GM04504 (cell line): ENCODE measurements at regions not wholly inside any gene's neighbourhood (a gene's known extent, or its start where the extent isn't known, plus 50 kb on each side); places are given as distances from the start of the nearest gene placed in this dataset.

Experiments used
- DNase-seq: peaks from one replicate; pipeline ENCODE4 v3.0.0-alpha.2; 2012; ENCODE audit warnings: low read depth

- DNase-seq = no peak
Measured at GRCh38 chr18:55780586-55781071, 192.6 kb upstream of the TCF4 start.

GRCh38 chr18:55779691-55780585 is 191.9 kb upstream of the TCF4 start:
- DNase-seq = no peak

GRCh38 chr18:55778788-55779690 is 191.0 kb upstream of the TCF4 start:
- DNase-seq = no peak

GRCh38 chr18:55777666-55778304 is 189.8 kb upstream of the TCF4 start:
- DNase-seq = no peak

GRCh38 chr18:55775972-55776371 is 188.0 kb upstream of the TCF4 start:
- no peak for DNase-seq

- DNase-seq = no peak
Measured at GRCh38 chr18:55774505-55774904, 186.5 kb upstream of the TCF4 start.

GRCh38 chr18:55768255-55768654 is 180.3 kb upstream of the TCF4 start:
- DNase-seq = no peak

GRCh38 chr18:55764386-55764785 is 176.4 kb upstream of the TCF4 start:
- no peak for DNase-seq

- no peak for DNase-seq
Measured at GRCh38 chr18:55763805-55764204, 175.8 kb upstream of the TCF4 start.

GRCh38 chr18:55763298-55763697 is 175.3 kb upstream of the TCF4 start:
- DNase-seq = no peak

GRCh38 chr18:55762424-55762823 is 174.4 kb upstream of the TCF4 start:
- no peak for DNase-seq

GRCh38 chr18:55753643-55754263 is 165.8 kb upstream of the TCF4 start:
- no peak for DNase-seq

GRCh38 chr18:55751476-55751875 is 163.5 kb upstream of the TCF4 start:
- DNase-seq = no peak

- no peak for DNase-seq
Measured at GRCh38 chr18:55748227-55748738, 160.3 kb upstream of the TCF4 start.

- DNase-seq = peak; percentile 38
Measured at GRCh38 chr18:55744206-55744605, 156.2 kb upstream of the TCF4 start.

GRCh38 chr18:55743736-55744135 is 155.7 kb upstream of the TCF4 start:
- DNase-seq = no peak

- DNase-seq = no peak
Measured at GRCh38 chr18:55743133-55743532, 155.1 kb upstream of the TCF4 start.

- DNase-seq = no peak
Measured at GRCh38 chr18:55739488-55739887, 151.5 kb upstream of the TCF4 start.

GRCh38 chr18:55738483-55739114 is 150.6 kb upstream of the TCF4 start:
- DNase-seq = no peak

GRCh38 chr18:55737781-55738468 is 149.9 kb upstream of the TCF4 start:
- no peak for DNase-seq

GRCh38 chr18:55737266-55737665 is 149.3 kb upstream of the TCF4 start:
- no peak for DNase-seq
